HG02642 (cell line): ENCODE measurements at regions not wholly inside any gene's neighbourhood (a gene's known extent, or its start where the extent isn't known, plus 50 kb on each side); places are given as distances from the start of the nearest gene placed in this dataset.

Experiments
- ATAC-seq: cut with Tn5 transposase; IDR thresholded peaks from one replicate; pipeline ENCODE4 v1.9.1; 2021; ENCODE audit warnings: mild to moderate bottlenecking; ENCODE audit not compliant: unreplicated experiment, poor library complexity

- peak; percentile 59 for ATAC-seq
Measured at GRCh38 chr13:60645676-60646075, 248.7 kb downstream of the TDRD3 start.

- no peak for ATAC-seq
Measured at GRCh38 chr13:60642552-60642951, 245.5 kb downstream of the TDRD3 start.

GRCh38 chr13:60629158-60629557 lies 232.1 kb downstream of the TDRD3 start:
- ATAC-seq: no peak

- ATAC-seq: peak; percentile 83
Measured at GRCh38 chr13:60627071-60627686, 230.2 kb downstream of the TDRD3 start.
